ENCODE measurements at regions not wholly inside any gene's neighbourhood (a gene's known extent, or its start where the extent isn't known, plus 50 kb on each side); places are given as distances from the start of the nearest gene placed in this dataset.

GRCh38 chrX:121216641-121217374, 169.4 kb downstream of the GLUD2 start:
- FAIRE-seq (no peak), DNase-seq (ENCODE audit: insufficient read length, low spot score) (no peak)
- no peak for TF ChIP-seq POLR2A (IDR thresholded peaks at IDR 0.05; ENCODE audit: low read depth, low read length)

GRCh38 chrX:121221322-121221977, 174.0 kb downstream of the GLUD2 start:
- no peak for FAIRE-seq
- no peak for DNase-seq (ENCODE audit: insufficient read length, low spot score)
- no peak for TF ChIP-seq POLR2A (IDR thresholded peaks at IDR 0.05; ENCODE audit: low read depth, low read length)

- FAIRE-seq (no peak), DNase-seq (ENCODE audit: insufficient read length, low spot score) (no peak)
- no peak for TF ChIP-seq POLR2A (IDR thresholded peaks at IDR 0.05; ENCODE audit: low read depth, low read length)
These were observed 180.5 kb downstream of the GLUD2 start for GRCh38 chrX:121227888-121228287.

- DNase-seq (ENCODE audit: insufficient read length, low spot score) (no peak), FAIRE-seq (no peak)
- TF ChIP-seq POLR2A (IDR thresholded peaks at IDR 0.05; ENCODE audit: low read depth, low read length): no peak
These were observed 184.4 kb downstream of the GLUD2 start for GRCh38 chrX:121231566-121232358.

- TF ChIP-seq POLR2A (IDR thresholded peaks at IDR 0.05; ENCODE audit: low read depth, low read length): no peak
- FAIRE-seq (no peak), DNase-seq (ENCODE audit: insufficient read length, low spot score) (no peak)
These were observed 188.6 kb downstream of the GLUD2 start for GRCh38 chrX:121236040-121236439.

GRCh38 chrX:121238093-121238492, 190.7 kb downstream of the GLUD2 start:
- TF ChIP-seq POLR2A (IDR thresholded peaks at IDR 0.05; ENCODE audit: low read depth, low read length): no peak
- FAIRE-seq (no peak), DNase-seq (ENCODE audit: insufficient read length, low spot score) (no peak)

GRCh38 chrX:121244511-121244910, 197.1 kb downstream of the GLUD2 start:
- FAIRE-seq: no peak
- no peak for TF ChIP-seq POLR2A (IDR thresholded peaks at IDR 0.05; ENCODE audit: low read depth, low read length)
- DNase-seq (ENCODE audit: insufficient read length, low spot score): no peak

- no peak for TF ChIP-seq POLR2A (IDR thresholded peaks at IDR 0.05; ENCODE audit: low read depth, low read length)
- FAIRE-seq (no peak), DNase-seq (ENCODE audit: insufficient read length, low spot score) (no peak)
These were observed 198.4 kb downstream of the GLUD2 start for GRCh38 chrX:121245763-121246162.

- FAIRE-seq (no peak), DNase-seq (ENCODE audit: insufficient read length, low spot score) (no peak)
- no peak for TF ChIP-seq POLR2A (IDR thresholded peaks at IDR 0.05; ENCODE audit: low read depth, low read length)
These were observed 206.9 kb downstream of the GLUD2 start for GRCh38 chrX:121254336-121254735.

GRCh38 chrX:121256647-121257046, 209.2 kb downstream of the GLUD2 start:
- peak; percentile 43 for FAIRE-seq
- DNase-seq (ENCODE audit: insufficient read length, low spot score): peak; percentile 6
- no peak for TF ChIP-seq POLR2A (IDR thresholded peaks at IDR 0.05; ENCODE audit: low read depth, low read length)

GRCh38 chrX:121258545-121258944, 211.1 kb downstream of the GLUD2 start:
- TF ChIP-seq POLR2A (IDR thresholded peaks at IDR 0.05; ENCODE audit: low read depth, low read length): no peak
- no peak for DNase-seq (ENCODE audit: insufficient read length, low spot score)
- no peak for FAIRE-seq

GRCh38 chrX:121259170-121259569, 211.8 kb downstream of the GLUD2 start:
- no peak for TF ChIP-seq POLR2A (IDR thresholded peaks at IDR 0.05; ENCODE audit: low read depth, low read length)
- FAIRE-seq: no peak
- DNase-seq (ENCODE audit: insufficient read length, low spot score): no peak

GRCh38 chrX:121260596-121261240, 213.3 kb downstream of the GLUD2 start:
- no peak for DNase-seq (ENCODE audit: insufficient read length, low spot score)
- FAIRE-seq: no peak
- TF ChIP-seq POLR2A (IDR thresholded peaks at IDR 0.05; ENCODE audit: low read depth, low read length): no peak

GRCh38 chrX:121283921-121284320, 236.5 kb downstream of the GLUD2 start:
- FAIRE-seq: no peak
- no peak for TF ChIP-seq POLR2A (IDR thresholded peaks at IDR 0.05; ENCODE audit: low read depth, low read length)

More at GRCh38 chrX:121283921-121284320, 236.5 kb downstream of the GLUD2 start:
- no peak for DNase-seq (ENCODE audit: insufficient read length, low spot score)
